ENCODE measurements at regions not wholly inside any gene's neighbourhood (a gene's known extent, or its start where the extent isn't known, plus 50 kb on each side); places are given as distances from the start of the nearest gene placed in this dataset.

DNA sequence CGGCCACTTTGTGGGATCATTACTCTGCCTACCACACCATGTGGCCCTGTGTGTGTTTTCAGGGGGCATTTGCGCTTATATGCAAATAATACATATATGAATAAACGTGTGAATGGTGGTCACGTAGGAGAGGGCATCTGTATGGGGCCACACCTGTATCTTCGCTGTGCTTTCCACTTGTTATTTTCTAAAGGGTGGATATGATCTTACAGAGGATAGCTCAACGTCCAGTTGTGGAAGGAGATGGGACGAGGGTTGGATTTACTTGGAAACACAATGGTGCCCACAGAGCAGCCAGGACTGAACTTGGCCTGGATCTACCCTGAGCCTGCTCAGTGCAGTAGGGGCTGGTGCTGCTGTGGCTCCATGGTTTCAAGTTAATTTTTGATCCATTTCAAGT lies 93.3 kb downstream of the YTHDF1 start:
- TF ChIP-seq POLR2A (IDR thresholded peaks at IDR 0.05; ENCODE audit: low read depth, low read length) (no peak), POLR2AphosphoS5 (IDR thresholded peaks at IDR 0.05; ENCODE audit: low read depth, low read length) (no peak), TAF1 (IDR thresholded peaks at IDR 0.05; ENCODE audit: borderline replicate concordance, low read depth, low read length) (no peak)
